DMS153 (cell line): ENCODE measurements at regions not wholly inside any gene's neighbourhood (a gene's known extent, or its start where the extent isn't known, plus 50 kb on each side); places are given as distances from the start of the nearest gene placed in this dataset.
"Not testable (repeated sequence)": the region's sequence is repeated elsewhere in the genome, so short reads cannot be mapped to it uniquely, and the experiment has no call there.

Source experiments
- DNase-seq: peaks from one replicate; lab custom pipeline; 2025; lab: John Stamatoyannopoulos, UW

DNA sequence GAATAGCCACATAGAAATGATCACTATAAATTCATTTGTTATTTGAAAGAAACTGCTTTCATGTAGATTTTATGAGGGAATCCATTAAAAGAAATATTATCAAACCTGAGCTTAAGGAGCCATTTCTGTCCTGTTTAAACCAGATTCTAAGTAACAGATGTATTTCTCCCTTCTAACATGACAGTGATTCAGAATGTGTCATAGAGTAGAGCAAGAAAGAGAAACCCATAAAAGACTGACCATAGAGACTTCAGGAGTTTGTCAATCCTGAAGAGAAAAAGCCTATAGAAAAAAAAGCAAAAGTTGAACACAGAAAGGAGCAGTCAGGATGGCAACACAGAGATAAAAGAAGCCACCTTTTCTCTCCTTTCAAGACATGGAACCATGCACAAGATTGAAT lies 390.6 kb downstream of the PRIM2 start:
- DNase-seq: not testable (repeated sequence)

DNA sequence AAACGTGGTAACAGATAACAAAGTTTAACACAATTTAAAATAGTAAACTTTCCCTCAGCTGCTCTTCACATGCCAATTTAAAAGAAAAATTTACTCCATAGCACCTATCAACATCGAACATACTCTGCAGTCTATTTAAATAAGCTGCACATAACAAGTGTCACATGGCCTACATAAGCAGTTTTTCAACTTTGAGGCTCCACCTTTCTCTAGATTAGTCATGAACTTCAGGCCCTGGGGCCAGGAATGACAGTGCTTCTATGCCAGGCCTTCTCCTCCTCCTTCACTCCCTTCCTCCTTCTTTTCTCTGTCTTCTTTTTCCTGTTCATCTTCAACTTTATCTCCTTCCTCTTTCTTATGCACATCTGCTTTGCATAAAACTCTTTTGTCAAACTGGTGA lies 405.1 kb downstream of the PRIM2 start:
- not testable (repeated sequence) for DNase-seq

DNA sequence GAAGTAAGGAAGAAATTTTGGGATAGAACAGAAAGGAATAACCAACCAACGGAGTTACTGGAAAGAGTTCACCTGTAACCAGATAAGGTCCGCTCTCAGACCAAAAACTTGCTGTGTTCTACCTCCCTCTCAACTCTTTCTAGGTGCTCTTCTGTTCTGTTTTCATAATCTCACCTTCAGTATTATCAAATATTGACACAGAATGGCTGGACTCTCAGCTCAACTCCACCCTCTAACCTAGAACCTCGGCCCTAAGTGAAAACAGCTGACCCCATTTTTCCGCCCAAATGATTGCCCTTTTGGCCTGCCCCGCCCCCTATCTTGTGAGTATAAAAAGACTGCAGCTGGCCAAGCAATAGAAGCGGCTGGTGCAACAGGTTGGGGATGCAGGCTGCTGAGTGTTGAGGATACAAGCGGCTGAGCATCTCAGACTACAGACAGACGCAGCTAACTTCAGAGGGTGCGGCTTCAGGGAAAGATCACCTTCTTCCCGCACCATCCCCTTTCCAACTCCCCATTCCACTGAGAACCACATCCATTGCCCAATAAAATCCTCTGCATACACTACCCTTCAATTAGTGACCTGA lies 406.5 kb downstream of the PRIM2 start:
- DNase-seq: not testable (repeated sequence)

DNA sequence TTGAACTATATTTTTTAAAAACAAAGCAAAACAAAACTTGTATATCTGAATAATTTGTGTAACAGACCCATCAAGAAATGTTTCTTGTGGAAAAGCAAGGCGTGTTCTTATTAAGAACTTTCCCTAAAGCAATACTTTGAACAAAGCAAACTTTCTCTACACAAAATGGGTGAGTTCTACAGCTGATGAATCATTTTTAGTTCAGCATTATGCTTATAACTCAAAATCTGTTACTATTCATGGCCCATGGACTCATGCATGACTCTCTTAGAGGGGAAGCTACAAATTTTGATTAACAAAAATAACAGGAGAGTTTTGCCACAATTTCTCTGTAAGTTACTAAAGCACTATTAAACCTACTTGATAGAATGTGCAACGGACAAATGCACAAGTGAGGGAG lies 412.0 kb downstream of the PRIM2 start:
- DNase-seq: not testable (repeated sequence)

DNA sequence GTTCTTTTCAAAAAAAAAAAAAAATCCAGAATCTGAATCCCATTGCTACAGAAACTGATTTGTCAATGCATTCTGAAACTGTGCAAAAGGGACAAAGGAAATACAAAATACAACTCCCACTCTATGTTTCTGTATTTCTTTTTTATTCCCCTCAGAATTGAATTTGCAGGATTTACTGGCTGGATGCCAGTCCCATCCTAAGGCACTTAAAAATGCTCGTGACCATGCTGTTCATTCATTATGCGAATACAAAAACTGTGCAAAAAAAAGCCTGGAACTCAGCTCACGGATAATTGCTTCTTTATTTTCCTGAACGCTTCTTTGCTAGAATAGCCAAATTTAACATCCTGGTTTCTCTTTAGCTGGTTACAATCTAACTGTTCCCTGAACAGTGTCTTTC lies 413.3 kb downstream of the PRIM2 start:
- DNase-seq: peak; percentile 5

DNA sequence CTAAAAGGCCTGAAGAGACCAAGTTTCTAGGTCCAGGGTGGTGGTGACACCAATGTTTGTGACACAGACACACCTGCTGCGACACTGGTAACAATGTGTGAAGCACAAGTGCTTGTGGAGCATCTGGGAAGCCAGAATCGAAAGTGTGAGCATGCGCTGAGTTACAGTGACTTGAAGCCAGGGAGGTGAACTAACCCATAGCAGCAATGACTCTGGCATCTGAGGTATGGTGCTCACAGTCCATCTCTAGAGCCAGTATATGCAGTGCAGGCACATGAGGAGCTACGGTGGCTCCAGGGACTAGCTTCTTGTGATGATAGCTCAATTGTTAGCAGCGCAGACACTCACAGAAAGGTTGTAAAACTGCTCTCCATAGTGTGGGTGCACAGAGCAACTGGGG lies 430.3 kb downstream of the PRIM2 start:
- DNase-seq: not testable (repeated sequence)

DNA sequence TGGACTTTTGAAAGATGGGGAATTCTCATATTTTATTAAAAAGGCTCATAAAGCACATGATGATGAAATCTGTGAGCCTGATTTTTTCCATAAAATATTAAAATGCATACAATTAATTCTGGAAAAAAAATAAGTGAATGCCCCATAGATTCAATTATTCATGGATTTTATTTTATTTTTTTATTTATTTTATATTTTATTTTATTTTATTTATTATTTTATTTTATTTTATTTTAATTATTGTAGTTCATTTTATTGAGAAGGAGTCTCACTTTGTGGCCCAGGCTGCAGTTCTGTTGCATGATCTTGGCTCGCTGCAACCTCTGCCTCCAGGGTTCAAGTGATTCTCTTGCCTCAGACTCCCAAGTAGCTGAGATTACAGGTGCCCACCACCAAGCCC lies 442.4 kb downstream of the PRIM2 start:
- DNase-seq: not testable (repeated sequence)

DNA sequence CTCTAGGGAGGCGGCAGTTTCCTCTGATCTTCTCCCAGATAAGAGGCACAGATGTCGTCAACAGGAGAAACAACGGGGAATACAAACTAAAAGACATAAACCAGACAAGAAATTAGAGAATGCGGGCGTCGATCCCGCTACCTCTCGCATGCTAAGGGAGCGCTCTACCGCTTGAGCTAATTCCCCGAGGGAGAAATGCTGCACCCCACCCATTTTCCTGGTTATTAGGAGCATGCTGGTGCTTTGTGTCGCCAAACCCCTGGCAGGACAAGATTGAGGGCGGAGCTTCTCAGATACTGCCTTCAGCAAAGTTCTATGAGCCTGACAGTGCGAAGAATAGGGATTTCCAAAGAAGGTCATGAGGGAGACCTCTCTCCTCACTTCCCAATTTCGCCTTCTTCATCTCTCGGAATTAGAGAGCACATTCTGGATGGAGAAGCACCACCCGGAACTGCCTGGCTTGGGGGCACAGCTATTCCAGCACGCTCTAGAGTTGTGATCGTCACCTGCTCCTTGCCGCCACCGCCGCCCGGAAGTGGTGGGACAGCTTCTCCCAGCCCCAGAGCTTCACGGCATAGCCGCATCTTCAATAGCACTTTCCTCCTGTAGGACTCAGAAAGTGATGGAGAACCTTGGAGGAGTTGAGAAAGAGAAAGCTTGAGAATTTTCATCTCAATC lies 475.4 kb downstream of the PRIM2 start:
- not testable (repeated sequence) for DNase-seq

DNA sequence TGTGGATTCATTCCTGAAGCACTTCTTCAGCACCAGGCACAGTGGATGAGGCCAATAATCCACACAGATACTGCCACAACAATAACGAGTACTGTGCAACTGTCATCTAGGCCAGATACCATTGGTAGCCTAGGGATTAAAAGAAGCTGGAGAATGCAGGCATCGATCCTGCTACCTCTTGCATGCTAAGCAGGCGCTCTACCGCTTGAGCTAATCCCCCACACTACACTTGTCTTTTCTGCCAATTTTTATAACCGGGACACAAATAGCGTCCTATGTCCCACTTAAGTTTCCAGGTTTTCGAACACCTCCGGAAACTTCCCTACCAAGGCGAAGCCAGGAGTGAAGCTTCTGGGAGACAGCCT lies 475.9 kb downstream of the PRIM2 start:
- not testable (repeated sequence) for DNase-seq

DNA sequence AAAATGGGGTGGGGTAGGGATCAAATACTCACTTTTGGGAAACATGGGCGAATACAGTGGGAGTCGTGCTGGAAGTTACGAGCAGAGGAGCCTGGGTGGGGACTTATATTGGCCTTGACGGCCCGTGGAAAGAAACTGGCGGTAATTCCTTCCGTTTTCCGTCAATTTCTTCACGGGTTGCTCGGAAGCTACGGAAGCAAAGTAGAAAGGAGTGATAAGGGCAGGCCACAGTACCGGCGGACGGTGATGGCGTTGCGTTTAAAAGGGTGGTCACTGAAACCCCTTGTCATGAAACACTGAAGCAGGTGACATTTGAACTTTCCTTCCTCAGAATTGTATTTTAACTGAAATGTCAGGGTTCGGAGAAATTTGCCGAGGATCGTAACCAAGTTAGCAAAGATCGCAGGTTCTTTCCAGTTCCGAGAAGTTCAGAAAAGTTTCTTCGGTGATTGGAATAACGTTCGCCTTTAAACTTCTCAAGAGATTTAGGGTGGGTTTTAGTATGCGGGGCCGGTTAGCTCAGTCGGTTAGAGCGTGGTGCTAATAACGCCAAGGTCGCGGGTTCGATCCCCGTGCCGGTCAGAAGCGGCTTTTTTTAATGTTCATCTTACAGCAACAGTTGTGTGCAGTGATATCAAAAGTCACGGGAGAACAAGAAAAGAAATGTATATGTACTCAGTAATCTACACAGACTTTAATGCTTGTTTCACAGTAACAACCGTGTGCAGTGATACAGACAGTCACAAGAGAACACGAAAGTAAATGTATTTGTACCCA lies 482.5 kb downstream of the PRIM2 start:
- DNase-seq: not testable (repeated sequence)

DNA sequence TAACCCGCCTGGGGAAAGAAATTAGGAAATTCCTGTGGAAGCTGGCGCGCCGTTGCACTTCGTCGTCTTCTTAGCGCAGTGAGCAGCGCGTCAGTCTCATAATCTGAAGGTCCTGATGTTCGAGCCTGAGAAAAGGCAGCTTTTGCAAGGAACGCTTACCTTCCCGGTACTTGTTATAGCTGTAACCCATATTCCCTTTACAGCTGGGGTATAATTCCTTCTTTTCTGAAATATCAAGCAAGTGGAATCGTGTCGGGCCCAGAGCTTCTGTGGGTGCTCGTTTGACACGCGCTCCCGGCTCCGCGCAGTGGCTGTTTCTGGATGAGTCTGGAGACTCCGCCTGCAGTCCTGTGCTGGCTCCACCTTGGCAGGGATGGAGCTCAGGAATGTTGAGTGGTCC lies 491.2 kb downstream of the PRIM2 start:
- DNase-seq: not testable (repeated sequence)

DNA sequence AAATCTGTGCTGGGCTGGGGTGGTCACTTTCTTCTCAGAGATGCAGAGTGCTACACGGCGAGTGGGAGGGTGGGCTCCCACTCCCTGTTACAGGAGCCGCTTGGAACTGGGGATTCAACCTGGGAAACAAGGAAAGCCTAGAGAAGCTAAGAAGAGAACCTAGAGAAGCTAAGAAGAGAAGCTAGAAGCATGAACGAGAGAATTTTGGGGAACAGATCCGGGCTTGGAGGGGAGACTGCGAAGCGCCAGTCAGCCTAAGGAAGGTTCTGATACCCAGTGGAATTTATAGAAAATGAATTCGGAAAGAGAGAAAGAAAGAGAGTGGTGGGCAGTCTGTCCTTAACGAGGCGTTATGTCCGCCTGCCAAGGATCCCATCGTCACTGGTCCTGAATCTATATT lies 492.0 kb downstream of the PRIM2 start:
- DNase-seq: not testable (repeated sequence)

DNA sequence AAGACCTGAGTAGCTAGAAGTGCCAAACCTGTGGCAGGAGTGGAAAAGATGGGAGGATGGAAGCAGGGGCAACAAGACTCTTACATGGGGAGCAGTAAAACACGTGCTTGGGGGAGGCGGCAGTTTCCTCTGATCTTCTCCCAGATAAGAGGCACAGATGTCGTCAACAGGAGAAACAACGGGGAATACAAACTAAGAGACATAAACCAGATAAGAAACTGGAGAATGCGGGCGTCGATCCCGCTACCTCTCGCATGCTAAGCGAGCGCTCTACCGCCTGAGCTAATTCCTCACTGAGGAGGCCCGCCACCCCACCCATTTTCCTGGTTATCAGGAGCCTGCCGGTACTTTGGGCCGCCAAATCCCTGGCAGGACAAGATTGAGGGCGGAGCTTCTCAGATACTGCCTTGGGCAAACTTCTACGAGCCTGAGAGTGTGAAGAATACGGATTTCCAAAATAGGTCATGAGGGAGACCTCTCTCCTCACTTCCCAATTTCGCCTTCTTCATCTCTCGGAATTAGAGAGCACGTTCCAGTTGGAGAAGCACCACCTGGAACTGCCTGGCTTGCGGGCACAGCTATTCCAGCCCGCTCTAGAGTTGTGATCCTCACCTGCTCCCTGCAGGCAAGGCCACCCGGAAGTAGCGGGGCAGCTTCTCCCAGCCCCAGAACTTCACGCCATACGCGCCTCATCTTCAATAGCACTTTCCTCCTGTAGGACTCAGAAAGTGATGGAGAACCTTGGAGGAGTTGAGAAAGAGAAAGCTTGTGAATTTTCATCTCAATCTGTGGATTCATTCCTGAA lies 496.0 kb downstream of the PRIM2 start:
- not testable (repeated sequence) for DNase-seq

DNA sequence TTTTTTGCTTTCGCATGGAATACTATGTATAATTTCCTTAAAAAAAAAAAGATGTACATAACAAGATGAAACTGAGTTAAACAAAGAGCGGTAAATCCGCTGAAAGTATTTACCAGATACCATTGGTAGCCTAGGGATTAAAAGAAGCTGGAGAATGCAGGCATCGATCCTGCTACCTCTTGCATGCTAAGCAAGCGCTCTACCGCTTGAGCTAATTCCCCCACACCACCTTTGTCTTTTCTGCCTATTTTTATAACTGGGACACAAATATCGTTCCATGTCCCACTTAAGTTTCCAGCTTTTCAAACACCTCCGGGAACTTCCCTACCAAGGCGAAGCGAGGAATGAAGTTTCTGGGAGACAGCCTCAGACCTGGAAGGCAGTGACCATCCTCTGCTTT lies 498.4 kb downstream of the PRIM2 start:
- not testable (repeated sequence) for DNase-seq

DNA sequence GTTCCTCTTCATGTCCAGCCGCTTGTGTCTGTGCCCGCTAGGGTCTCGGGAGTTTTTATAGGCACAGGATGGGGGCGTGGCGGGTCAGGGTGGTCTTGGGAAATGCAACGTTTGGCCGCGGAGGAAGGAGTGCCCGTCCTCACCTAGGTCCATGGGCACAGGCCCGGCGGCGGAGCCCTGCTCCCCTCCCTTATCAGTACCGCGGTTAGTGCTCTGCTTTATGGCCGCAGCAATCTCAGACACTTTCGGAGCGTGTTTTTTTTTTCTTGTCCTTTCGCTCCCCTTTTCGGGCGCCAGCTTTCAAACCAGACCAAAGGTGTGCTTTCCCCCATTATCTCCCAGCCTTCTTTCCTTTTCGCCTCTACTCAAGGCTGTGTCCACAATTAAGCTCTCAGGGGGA lies 503.9 kb downstream of the PRIM2 start:
- not testable (repeated sequence) for DNase-seq

DNA sequence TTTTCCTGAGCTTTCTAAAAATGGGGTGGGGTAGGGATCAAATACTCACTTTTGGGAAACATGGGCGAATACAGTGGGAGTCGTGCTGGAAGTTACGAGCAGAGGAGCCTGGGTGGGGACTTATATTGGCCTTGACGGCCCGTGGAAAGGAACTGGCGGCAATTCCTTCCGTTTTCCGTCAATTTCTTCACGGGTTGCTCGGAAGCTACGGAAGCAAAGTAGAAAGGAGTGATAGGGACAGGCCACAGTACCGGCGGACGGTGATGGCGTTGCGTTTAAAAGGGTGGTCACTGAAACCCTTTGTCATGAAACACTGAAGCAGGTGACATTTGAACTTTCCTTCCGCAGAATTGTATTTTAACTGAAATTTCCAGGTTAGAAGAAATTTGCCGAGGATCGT lies 505.0 kb downstream of the PRIM2 start:
- DNase-seq: not testable (repeated sequence)

DNA sequence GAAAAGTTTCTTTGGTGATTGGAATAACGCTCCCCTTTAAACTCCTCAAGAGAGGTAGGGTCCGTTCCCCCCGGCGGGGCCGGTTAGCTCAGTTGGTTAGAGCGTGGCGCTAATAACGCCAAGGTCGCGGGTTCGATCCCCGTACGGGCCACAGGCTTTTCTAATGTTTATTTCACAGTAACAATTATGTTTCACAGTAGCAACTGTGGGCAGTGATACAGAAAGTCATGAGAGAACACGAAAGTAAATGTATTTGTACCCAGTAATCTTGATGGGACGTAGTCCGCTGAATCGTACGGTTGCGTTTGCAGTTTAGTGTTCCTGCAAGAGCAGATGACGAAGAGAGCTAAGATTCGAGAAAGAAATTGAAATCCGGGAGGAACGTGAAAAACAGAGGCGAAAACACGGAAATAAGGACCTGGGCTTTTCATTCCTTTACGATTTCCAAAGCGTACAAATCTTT lies 505.5 kb downstream of the PRIM2 start:
- DNase-seq: no peak

DNA sequence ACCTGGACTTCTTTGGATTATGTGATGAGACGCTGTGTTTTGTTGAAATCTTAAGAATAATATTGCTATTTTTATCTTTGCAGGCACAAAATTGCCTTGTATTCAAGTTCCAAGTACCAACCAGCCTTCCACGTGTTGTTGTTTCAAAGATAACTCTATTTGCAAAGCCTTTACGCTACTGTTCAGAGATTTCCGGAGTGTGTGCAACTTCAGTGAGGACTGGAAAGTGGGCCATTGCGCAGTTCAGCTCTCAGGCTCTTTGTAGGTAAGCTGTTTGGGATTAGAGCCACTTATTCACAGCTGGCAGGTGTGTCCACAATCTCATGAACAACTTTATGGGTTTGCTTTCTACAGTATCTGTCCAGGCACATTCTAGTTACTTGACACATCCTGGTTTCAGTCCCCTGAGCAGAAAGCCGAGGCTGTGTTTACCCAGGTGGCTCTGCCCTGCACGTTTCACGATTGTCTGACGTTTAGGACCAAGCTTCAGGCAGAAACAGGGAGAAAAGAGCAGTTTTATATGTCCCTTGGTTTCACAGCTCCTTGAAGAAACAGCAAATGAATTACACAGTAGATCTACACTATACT lies 520.3 kb downstream of the PRIM2 start:
- DNase-seq: peak; percentile 95

DNA sequence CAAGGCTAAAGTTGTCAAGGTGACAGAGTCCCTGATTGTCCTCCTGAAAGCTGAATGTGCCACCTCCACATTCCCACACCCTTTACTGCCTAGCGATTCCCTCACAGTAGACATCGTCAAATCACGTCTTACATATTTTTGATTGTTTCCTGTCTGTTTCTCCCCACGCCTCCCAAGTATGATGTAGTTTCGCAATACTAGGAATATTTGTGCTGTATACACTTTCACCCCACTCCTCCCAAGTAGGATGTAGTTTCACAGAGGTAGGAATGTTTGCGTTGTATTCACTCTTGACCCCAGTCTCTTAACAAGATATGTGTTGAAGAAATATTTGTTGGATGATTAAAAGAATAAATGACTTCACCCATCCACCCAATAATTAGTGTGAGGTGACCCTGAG lies 524.1 kb downstream of the PRIM2 start:
- not testable (repeated sequence) for DNase-seq

DNA sequence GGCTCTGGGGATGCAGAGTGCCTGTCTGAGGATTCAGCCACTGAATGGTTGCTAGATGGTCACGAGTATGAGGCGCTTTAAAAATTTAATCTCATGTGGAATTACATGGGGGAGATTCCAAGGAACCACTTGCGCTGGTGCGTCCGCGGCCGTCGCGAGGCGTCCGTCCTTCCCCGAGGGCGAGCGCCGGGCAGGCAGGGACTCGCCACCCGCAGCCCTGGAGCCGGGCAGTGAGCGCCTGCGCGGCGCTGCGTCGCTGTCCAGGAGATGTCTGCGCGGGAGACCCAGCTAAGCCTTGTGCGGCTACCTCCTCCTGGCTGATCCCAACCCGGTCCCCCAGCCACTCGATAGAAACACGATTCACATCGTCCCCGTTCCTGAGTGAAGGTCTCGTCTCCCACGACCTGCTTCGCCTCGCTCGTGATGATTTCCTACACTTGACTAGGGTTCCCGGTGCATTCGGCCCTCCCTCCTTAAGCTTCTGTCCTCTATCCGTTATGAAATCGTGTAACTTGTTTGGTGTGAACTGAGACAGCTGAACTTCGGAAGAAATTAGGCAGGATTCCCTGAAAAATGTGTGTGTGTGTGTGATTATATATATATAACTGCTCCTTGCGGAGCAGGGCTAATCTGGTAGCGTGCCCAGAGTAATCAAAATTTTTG lies 536.4 kb downstream of the PRIM2 start:
- DNase-seq: not testable (repeated sequence)
